ENCODE measurements at regions not wholly inside any gene's neighbourhood (a gene's known extent, or its start where the extent isn't known, plus 50 kb on each side); places are given as distances from the start of the nearest gene placed in this dataset.

DNA sequence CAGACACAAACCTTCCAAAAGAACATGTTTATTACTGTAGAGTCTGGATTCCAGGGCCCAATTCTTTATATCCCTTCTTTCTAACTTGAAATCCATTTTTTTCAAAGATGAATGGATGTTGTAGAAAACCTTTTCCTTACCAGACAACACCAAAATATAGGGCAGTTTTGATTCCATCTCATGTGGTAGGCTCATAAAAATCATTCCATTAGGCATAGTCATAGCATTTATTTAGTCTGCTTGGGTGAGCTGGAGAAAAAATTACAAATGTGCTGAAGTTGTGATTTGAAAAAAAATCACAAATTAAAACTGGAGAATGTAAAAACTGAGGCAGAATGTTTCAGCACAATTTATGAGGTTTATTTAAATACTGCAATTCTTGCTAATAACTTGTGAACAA lies 199.3 kb upstream of the TBC1D5 start (continued):
- TF ChIP-seq, protein P1, sequence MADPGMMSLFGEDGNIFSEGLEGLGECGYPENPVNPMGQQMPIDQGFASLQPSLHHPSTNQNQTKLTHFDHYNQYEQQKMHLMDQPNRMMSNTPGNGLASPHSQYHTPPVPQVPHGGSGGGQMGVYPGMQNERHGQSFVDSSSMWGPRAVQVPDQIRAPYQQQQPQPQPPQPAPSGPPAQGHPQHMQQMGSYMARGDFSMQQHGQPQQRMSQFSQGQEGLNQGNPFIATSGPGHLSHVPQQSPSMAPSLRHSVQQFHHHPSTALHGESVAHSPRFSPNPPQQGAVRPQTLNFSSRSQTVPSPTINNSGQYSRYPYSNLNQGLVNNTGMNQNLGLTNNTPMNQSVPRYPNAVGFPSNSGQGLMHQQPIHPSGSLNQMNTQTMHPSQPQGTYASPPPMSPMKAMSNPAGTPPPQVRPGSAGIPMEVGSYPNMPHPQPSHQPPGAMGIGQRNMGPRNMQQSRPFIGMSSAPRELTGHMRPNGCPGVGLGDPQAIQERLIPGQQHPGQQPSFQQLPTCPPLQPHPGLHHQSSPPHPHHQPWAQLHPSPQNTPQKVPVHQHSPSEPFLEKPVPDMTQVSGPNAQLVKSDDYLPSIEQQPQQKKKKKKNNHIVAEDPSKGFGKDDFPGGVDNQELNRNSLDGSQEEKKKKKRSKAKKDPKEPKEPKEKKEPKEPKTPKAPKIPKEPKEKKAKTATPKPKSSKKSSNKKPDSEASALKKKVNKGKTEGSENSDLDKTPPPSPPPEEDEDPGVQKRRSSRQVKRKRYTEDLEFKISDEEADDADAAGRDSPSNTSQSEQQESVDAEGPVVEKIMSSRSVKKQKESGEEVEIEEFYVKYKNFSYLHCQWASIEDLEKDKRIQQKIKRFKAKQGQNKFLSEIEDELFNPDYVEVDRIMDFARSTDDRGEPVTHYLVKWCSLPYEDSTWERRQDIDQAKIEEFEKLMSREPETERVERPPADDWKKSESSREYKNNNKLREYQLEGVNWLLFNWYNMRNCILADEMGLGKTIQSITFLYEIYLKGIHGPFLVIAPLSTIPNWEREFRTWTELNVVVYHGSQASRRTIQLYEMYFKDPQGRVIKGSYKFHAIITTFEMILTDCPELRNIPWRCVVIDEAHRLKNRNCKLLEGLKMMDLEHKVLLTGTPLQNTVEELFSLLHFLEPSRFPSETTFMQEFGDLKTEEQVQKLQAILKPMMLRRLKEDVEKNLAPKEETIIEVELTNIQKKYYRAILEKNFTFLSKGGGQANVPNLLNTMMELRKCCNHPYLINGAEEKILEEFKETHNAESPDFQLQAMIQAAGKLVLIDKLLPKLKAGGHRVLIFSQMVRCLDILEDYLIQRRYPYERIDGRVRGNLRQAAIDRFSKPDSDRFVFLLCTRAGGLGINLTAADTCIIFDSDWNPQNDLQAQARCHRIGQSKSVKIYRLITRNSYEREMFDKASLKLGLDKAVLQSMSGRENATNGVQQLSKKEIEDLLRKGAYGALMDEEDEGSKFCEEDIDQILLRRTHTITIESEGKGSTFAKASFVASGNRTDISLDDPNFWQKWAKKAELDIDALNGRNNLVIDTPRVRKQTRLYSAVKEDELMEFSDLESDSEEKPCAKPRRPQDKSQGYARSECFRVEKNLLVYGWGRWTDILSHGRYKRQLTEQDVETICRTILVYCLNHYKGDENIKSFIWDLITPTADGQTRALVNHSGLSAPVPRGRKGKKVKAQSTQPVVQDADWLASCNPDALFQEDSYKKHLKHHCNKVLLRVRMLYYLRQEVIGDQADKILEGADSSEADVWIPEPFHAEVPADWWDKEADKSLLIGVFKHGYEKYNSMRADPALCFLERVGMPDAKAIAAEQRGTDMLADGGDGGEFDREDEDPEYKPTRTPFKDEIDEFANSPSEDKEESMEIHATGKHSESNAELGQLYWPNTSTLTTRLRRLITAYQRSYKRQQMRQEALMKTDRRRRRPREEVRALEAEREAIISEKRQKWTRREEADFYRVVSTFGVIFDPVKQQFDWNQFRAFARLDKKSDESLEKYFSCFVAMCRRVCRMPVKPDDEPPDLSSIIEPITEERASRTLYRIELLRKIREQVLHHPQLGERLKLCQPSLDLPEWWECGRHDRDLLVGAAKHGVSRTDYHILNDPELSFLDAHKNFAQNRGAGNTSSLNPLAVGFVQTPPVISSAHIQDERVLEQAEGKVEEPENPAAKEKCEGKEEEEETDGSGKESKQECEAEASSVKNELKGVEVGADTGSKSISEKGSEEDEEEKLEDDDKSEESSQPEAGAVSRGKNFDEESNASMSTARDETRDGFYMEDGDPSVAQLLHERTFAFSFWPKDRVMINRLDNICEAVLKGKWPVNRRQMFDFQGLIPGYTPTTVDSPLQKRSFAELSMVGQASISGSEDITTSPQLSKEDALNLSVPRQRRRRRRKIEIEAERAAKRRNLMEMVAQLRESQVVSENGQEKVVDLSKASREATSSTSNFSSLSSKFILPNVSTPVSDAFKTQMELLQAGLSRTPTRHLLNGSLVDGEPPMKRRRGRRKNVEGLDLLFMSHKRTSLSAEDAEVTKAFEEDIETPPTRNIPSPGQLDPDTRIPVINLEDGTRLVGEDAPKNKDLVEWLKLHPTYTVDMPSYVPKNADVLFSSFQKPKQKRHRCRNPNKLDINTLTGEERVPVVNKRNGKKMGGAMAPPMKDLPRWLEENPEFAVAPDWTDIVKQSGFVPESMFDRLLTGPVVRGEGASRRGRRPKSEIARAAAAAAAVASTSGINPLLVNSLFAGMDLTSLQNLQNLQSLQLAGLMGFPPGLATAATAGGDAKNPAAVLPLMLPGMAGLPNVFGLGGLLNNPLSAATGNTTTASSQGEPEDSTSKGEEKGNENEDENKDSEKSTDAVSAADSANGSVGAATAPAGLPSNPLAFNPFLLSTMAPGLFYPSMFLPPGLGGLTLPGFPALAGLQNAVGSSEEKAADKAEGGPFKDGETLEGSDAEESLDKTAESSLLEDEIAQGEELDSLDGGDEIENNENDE (IDR thresholded peaks at IDR 0.05; ENCODE audit: insufficient replicate concordance, low read length) = no peak
- TF ChIP-seq BCL11A (IDR thresholded peaks at IDR 0.05; ENCODE audit: low read depth in 2 of 2, low read length in 2 of 2) = no peak
- TF ChIP-seq SP2 (IDR thresholded peaks at IDR 0.05; ENCODE audit: low read length) = no peak
- TF ChIP-seq, protein P2, sequence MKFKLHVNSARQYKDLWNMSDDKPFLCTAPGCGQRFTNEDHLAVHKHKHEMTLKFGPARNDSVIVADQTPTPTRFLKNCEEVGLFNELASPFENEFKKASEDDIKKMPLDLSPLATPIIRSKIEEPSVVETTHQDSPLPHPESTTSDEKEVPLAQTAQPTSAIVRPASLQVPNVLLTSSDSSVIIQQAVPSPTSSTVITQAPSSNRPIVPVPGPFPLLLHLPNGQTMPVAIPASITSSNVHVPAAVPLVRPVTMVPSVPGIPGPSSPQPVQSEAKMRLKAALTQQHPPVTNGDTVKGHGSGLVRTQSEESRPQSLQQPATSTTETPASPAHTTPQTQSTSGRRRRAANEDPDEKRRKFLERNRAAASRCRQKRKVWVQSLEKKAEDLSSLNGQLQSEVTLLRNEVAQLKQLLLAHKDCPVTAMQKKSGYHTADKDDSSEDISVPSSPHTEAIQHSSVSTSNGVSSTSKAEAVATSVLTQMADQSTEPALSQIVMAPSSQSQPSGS (IDR thresholded peaks at IDR 0.05; ENCODE audit: low read length) = no peak
- TF ChIP-seq POU5F1 (IDR thresholded peaks at IDR 0.05; ENCODE audit: low read depth, low read length) = no peak
- no peak for TF ChIP-seq POLR2AphosphoS5 (IDR thresholded peaks at IDR 0.05; ENCODE audit: low read depth, low read length)
- no peak for TF ChIP-seq NANOG (IDR thresholded peaks at IDR 0.05; ENCODE audit: insufficient read depth, low read depth, low read length, poor library complexity, severe bottlenecking)
- no peak for TF ChIP-seq PHF8 (conservative IDR thresholded peaks at IDR 0.05; ENCODE audit: low read depth, low read length)
- no peak for TF ChIP-seq SIN3A (conservative IDR thresholded peaks at IDR 0.05 in 1 of 2, IDR thresholded peaks at IDR 0.05 in 1 of 2; ENCODE audit: low read depth in 1 of 2, low read length in 2 of 2)
- TF ChIP-seq FOSL1 (IDR thresholded peaks at IDR 0.05; ENCODE audit: insufficient read depth, low read depth, low read length) = no peak

All from H1 (cell line).